ENCODE measurements at regions not wholly inside any gene's neighbourhood (a gene's known extent, or its start where the extent isn't known, plus 50 kb on each side); places are given as distances from the start of the nearest gene placed in this dataset.

DNA sequence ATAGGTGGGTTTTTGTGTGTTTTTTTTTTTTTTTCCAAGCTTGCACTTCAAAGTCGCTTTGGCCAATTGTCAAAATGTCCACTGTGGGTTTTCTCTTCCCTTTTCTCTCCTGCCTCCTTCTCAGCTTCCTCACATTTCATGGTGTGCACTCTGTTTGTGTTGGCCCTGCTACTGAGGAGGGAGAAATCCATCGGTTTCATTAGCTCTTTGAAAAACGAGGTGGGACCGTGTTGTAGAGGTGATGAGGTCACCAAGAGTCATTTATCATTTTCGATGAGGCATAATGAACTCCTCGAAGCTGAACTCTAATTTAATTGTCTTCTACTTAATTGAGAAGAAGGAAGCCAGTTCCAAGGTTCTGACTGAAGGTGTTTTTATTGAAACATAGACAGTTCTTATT is 174.4 kb upstream of the TOX3 start:
- TF ChIP-seq, protein P1, sequence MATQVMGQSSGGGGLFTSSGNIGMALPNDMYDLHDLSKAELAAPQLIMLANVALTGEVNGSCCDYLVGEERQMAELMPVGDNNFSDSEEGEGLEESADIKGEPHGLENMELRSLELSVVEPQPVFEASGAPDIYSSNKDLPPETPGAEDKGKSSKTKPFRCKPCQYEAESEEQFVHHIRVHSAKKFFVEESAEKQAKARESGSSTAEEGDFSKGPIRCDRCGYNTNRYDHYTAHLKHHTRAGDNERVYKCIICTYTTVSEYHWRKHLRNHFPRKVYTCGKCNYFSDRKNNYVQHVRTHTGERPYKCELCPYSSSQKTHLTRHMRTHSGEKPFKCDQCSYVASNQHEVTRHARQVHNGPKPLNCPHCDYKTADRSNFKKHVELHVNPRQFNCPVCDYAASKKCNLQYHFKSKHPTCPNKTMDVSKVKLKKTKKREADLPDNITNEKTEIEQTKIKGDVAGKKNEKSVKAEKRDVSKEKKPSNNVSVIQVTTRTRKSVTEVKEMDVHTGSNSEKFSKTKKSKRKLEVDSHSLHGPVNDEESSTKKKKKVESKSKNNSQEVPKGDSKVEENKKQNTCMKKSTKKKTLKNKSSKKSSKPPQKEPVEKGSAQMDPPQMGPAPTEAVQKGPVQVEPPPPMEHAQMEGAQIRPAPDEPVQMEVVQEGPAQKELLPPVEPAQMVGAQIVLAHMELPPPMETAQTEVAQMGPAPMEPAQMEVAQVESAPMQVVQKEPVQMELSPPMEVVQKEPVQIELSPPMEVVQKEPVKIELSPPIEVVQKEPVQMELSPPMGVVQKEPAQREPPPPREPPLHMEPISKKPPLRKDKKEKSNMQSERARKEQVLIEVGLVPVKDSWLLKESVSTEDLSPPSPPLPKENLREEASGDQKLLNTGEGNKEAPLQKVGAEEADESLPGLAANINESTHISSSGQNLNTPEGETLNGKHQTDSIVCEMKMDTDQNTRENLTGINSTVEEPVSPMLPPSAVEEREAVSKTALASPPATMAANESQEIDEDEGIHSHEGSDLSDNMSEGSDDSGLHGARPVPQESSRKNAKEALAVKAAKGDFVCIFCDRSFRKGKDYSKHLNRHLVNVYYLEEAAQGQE (IDR thresholded peaks at IDR 0.05; ENCODE audit: insufficient read depth in 1 of 2, low read depth in 2 of 2, low read length in 2 of 2) = no peak
- TF ChIP-seq POLR2AphosphoS5 (IDR thresholded peaks at IDR 0.05; ENCODE audit: low read depth, low read length) (no peak), TAF1 (IDR thresholded peaks at IDR 0.05; ENCODE audit: borderline replicate concordance, insufficient read depth, low read length) (no peak), SIN3A (IDR thresholded peaks at IDR 0.05; ENCODE audit: borderline replicate concordance, insufficient read depth, low read length) (no peak)
